Cardiac septum (tissue), 1 donor: ENCODE measurements at regions not wholly inside any gene's neighbourhood (a gene's known extent, or its start where the extent isn't known, plus 50 kb on each side); places are given as distances from the start of the nearest gene placed in this dataset.
"Not testable (repeated sequence)": the region's sequence is repeated elsewhere in the genome, so short reads cannot be mapped to it uniquely, and the experiment has no call there.

Experiments used
- DNase-seq: peaks from one replicate; pipeline ENCODE4 v3.0.0-alpha.2; 2020; ENCODE audit warnings: low spot score
- intact Hi-C: fragments of 100-400 bp; cut with DNase I; formaldehyde crosslinking; loops from one replicate; pipeline ENCODE4 v1.14.0; 2022
- donor health status: DM: no; HTN: no; CAD: no.

DNA sequence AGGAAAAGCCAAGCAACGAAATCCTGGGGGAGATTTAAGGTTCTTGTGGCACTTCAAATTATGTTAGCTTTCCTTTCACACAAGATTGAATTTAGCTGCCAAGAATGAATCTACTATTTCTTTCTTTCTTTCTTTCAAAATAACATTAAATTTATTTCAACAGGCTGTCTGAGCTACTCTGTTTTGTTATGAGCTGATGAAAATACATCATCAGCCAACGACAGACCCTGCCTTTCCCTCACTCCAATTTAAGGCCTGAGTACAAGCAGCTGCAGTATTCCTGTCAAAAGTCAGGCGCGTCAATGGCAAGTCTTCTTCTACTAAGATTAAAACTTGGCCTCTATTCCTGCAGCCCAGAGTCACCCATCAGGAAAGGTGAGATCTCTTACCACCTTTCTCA, 347.7 kb upstream of the FLRT2 start:
- DNase-seq = no peak
- intact Hi-C loops = no loop called here

DNA sequence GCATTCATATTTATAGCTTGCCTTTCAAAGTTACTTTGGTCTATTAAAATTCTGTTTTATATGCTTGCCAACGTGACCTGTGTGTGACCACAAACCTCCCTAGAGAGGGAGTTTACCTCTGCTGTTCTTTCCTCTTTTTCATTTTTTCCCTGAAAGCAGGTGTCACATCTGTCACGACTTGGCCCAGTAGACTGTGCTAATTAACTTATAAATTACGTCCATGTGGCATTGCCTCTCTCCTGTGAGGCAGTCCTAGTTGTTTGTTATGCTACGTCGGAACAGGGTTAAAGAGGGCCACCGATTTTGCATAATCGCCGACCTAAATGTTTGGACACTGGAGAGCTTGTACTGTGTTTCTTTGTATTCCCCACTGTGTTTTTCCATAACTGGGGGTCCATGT, 343.9 kb upstream of the FLRT2 start:
- no peak for DNase-seq
- intact Hi-C loops = no loop called here

DNA sequence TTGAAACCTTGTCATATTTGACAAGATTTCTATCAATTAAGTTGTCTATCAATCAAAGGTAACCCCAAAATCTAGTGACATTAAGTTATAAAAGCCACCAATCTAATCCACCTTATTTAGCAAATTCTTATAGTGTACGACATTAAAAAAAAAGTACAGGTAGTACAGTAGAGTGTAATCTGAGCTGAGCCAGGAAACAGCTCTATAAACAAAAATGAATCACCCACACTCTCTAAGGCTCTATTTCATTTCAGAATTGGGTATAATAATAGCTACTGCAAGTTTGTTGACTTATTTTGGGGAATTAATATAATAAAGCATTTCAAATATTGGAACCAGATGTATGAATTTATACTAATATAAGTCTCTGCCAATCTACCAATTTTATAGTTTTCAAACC, 342.4 kb upstream of the FLRT2 start:
- intact Hi-C loops = no loop called here

DNA sequence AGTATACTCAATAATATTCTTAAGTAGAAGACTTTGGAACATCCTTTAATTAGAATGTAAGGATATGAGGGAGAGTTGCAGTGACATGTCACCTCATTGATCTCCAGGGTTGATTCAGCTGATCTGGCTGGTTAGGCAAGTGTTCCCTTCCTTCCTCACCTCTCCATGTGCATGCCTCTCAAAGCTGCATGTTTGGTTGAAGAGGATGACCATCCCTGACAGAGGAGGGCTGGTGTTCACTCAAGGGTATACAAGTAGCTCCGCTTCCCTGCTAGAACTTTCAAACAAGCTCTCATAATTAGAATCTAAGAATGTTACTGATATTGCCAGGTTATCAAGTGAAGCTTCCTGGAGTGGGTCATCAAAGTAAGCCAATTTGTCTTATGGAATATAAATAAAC, 341.1 kb upstream of the FLRT2 start:
- DNase-seq = no peak
- intact Hi-C loops = no loop called here

More for the DNA sequence above, 342.4 kb upstream of the FLRT2 start:
- no peak for DNase-seq

DNA sequence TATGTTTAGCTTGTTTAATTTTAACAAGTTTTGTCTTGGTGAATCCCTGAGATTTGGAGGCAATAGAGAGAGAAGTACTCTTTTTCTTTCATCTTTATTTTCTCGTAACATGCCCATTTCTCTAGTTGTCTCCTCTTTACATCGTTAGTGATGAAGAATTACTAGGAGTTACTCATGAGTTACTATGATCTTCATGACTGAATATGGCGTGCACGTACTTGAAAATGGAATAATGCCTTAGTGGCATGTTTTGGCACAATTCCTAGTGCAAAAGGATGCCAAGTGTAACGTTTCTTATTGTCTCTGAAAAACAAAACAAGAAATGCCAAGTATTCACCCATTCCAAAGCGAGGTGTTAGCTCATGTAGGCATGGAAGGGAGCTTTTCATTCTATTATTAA, 340.7 kb upstream of the FLRT2 start:
- DNase-seq, intact Hi-C loops: not testable (repeated sequence)

DNA sequence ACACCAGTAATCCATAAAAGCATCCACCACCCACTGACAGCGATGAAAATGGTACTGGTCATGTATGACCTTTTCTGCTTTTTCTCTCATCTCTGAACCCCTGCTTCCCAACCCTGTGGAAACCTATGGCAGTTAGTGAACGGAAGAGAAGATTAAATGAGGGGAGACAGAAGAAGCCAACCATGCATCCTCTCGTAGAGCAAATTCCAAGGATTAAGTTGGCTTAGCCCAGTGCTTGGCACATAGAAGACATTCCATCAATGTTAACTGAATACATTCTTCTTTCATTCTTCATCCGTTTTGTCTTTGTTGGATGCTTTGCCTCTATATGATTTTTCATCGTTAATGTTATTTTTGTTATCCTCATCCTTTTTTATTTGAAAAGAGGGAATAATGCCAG, 339.7 kb upstream of the FLRT2 start:
- intact Hi-C loops = loop anchor here (10.0 kb wide), 1 partner anchor 345 kb away; the partner anchor contains the start of gene FLRT2
- no peak for DNase-seq

DNA sequence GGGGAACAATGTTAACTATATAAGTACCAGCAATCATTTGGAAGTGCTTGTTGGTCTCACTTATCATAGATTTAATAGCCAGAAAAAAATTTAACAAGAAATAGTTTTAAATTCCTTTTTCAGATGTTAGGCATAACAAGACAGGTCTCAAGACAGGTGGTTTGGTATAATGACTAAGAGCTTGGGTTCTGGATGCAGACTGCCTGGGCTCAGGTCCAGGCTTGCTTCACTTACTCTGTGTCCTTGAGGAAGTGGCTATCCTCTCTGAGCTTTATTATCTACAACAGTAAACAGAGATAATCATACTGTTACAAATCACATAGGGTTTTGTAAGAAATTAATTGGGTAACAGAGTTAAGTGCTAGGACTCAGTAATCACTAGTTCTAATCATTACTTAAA, 338.0 kb upstream of the FLRT2 start:
- intact Hi-C loops = loop anchor here (10.0 kb wide), 1 partner anchor 343 kb away; the partner anchor contains the start of gene FLRT2
- no peak for DNase-seq

DNA sequence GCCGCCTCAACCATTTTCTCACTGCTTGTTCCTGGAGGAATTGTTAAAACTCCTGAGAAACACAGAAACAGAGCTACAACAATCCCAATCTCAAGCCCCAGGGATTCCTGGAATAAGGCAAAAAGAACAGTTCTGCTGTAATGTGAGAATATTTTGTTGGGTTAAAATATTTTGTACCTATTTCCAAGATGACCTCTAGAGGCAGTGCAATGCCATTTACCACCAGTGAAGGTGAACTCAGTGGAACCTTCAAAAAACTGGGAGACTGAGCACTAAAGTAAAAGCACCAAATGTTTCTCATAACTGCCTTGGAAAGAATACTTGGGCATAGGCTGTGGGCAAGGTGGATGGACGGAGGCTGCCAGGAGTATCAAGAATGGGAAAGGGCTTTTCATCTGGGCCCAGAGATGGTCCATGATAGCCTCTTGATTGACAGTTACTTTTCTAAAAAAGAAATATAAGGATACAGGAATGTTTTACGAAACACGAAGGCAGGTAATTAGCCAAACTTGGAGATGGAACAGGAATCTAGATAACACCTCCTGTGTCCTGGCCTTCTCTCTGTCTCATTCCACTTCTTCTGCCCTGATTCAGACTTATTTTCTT, 334.0 kb upstream of the FLRT2 start:
- DNase-seq = no peak
- intact Hi-C loops = loop anchor here (10.0 kb wide), 1 partner anchor 339 kb away; the partner anchor contains the start of gene FLRT2

DNA sequence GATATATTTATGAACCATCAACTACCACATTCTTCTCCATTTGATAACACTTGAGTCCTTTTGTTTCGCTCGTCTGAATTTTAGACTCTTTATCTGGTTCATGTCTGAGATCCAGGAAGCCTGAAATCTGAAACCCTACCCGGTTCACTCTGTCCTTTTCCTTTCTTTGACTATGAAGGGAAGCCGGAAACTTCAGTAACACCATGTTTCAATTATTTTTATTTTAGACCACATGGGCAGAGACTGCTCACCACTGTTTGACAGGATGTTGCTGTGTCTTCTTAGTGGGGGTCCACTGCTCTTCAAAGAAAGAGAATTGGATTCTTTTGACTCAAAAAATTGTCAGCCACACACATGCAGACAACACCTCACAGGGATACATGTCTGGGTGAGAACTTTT, 331.9 kb upstream of the FLRT2 start:
- intact Hi-C loops = loop anchor here (10.0 kb wide), 1 partner anchor 337 kb away; the partner anchor contains the start of gene FLRT2
- no peak for DNase-seq

DNA sequence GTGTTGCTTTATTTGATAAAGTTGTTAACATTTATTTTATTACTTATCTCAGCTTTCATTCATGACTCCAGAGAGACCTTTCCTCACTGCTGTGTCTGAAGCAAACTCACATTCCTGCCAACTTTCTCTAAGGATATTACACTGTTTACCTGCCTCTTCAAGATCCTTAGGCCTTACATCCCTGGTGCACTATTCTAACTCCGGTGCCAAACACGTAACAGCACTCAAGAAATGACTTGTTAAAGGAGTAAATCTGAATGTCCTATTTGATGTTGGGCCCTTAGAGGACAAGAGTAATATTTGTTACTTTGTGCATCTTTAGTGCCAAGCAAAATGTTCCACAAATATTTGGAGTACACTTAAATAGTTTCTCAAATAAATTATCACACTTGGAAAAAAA, 324.1 kb upstream of the FLRT2 start:
- intact Hi-C loops = no loop called here
- DNase-seq = no peak

DNA sequence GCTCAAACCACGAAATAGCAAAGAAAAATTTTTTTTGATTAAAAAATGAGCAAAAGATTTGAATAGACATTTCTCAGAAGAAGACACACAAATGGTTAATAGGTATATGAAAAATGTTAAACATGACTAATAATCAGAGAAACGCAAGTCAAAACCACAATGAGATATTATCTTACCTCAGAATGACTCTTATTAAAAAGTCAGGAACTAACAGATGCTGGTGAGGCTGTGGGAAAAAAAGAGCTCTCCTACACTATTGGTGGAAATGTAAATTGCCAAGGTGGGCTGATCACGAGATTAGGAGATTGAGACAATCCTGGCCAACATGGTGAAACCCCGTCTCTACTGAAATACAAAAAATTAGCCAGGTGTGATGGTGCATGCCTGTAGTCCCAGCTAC, 315.5 kb upstream of the FLRT2 start:
- no peak for DNase-seq
- intact Hi-C loops = no loop called here

DNA sequence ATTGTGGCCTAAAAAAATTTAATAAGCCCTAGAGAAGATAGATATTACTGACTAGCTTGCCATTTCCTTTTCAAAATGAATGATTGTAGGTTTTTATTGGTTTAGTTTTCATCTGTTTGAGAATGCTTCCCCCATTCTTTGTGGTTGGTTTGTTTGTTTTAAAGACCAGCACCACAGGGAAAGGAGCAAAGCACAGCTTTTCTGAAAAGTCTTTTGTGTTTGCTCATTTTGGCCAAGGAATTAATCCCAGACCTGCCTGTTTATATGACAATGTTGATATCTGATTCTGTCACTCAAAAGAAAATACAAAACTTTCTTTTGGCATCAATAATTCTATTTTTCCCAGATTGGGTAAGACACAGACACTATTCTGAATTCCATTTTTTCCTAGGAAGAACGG, 312.5 kb upstream of the FLRT2 start:
- intact Hi-C loops = no loop called here
- no peak for DNase-seq

DNA sequence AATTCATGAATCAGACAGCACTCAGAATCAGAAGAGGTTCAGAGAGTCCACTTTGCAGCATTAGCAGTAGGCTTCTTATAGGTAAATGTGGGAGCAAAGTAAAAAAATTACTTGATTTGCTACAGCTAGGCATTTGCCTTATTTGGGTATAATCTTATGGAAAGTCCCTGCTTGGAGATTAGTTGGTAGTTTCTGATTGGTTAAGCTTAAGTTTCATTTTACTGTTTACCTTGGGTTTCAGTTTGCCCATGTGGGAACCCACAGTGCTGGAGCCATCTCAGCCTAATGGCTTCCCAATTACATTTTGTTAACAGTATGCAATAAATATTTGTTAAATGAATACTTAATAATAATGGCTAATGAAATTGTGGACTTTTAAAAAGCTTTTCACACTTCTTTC, 311.0 kb upstream of the FLRT2 start:
- intact Hi-C loops = no loop called here
- no peak for DNase-seq

DNA sequence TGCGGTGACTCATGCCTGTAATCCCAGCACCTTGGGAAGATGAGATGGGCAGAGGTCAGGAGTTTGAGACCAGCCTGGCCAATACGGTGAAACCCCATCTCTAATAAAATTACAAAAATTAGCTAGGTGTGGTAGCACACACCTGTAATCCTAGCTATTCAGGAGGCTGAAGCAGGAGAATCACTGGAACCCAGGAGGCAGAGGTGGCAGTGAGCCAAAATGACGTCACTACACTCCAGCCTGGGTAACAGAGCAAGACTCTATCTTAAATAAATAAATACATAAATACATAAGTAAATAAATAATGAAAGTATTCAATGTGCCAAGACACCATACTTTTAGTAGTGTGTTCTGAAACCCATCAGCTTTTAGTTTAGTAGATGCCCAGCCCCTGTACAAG, 308.1 kb upstream of the FLRT2 start:
- intact Hi-C loops = no loop called here
- no peak for DNase-seq

DNA sequence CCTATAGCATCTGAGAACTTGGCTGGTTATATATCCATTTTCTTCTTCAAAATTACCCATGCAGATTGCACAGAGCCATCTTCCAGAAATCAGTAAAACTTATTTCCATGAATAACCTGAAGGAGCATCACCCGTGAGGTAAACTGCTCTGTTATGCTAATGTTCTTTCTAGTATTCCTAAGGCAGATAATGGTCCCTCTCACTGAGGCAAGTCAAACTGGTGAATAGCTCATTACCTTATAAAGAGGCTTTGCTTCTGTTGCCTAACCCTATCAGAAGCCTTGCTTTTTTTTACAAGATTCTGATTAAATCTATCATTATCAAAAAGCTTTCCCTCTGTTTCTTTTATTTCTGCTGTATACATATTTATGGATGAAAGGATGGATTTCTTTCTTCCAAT, 307.6 kb upstream of the FLRT2 start:
- no peak for DNase-seq
- intact Hi-C loops = no loop called here

DNA sequence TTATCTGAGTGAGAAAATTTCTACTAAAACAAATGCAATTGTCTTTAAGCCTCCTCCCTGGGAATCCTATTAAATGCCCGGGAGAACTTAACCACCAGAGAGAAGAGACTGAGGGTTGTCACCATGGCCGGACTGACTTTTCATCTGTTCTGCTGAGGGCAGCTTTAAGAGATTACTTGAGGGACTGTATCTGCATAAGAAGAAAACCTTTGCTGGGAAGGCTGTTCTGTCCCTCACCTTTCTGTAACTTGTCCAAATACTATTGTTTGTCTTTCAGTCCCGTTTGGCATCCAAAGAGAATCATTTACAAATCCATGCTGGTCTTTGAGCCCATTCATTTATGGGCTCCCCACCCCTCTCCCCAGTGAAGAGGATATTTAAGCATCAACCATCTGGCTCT, 306.3 kb upstream of the FLRT2 start:
- intact Hi-C loops = no loop called here
- DNase-seq = no peak

DNA sequence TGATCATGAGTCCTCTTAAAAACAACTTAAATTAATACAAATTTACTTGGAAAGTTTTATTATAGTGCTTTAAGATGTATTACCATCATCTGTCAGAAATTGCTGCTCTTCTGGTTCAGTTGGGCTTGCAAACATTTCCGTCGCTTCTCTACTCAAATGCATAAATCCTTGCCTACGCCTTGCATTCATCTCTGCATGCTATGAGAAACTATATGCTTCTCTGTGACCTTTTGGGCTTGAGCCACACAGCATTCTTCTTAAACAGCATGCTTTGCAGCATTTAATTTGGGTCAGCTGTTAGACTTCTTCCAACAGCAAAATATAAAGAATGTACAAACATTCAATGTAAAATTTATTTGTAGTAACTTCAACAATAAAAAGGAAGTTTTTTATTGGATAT, 305.7 kb upstream of the FLRT2 start:
- intact Hi-C loops = no loop called here
- DNase-seq = no peak

DNA sequence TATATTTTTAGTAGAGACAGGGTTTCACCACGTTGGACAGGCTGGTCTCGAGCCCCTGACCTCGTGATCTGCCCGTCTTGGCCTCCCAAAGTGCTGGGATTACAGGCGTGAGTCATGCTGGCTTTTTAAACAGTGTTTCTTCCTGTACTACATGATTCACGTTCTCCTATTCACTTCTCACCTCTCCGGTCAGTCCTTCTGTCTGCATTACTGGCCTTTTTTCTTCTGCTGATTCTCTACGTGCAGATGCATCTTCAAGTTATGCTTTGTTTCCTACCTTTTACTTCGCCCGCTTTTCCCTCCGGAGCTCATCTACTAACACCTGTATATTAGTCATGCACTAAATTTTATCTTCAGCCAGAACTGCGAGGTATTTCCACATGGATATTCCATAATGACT, 296.2 kb upstream of the FLRT2 start:
- no peak for DNase-seq
- intact Hi-C loops = no loop called here

DNA sequence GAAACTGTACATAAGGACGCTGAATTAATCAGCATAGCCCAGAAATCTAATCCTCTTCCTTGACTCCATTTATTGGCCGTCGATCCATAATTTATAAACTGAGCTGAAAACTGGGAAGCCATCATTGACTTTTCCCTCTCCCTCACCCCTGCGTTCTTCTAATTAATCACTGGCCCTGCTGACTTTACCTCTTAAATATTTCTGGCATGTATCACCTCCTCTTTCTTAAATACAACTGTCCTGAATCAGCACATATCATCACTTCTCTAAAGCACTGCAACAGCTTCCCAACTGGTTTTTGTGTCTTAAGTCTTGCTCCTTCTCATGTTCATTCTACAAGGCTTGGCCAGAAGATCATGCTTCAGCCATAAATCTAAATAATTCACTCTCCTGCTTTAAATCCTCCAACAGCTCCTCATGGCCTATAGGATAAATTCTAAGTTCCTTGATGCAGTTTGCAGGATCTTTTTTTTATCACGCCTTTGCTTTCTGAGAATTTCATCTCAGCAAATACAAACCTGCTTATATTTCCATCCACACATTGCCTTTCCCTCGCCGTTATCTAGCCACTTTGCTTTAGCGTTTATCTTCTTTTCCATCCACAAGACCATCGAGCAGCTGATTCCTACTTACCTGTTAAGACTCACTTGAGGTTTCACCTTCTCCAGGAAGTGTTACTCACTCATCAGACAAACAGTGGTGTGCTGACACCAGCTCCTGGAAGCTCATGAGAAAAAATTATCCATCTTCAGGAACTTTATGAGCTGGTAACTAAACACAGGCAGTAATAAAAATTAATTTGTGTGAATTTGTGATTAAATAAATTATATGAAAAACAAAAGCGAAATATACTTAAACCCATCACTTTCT, 295.6 kb upstream of the FLRT2 start:
- intact Hi-C loops = no loop called here
- DNase-seq = no peak

DNA sequence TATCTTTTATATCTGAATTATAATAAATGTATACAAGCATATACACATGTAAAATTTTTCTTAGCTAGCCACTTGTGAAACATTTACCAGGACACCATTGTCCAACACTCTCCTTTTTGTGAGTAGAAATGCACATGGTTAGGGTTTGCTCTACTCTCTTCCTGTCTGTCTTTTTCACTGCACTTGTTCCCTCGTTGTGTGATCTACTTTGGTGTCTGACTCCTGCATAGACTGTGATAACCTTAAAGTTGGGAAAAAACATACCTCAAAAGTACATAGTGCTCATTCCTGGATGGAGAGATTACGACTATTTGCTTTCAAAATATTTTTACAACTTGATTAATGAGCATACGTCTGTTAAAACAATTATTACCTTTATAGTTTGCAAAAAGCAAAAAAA, 294.1 kb upstream of the FLRT2 start:
- intact Hi-C loops = no loop called here
- no peak for DNase-seq

DNA sequence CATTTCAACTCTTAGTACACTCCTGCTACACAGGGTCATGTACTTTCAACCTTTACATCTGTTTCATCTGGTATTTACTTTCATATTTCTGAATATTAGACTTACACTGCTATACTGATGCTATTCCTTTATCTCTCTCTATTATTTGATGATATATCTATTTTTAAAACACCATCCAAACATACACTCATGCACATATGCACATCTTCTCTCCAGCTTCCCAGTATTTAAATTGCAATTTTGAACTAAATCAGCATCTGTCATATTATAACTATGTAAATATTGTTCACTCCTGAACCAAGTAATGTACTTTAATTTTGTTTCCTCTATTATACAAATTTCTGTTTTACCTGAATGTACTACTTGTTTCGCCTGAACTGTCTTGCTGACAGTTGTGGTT, 293.6 kb upstream of the FLRT2 start:
- no peak for DNase-seq
- intact Hi-C loops = no loop called here
